ENCODE measurements at regions not wholly inside any gene's neighbourhood (a gene's known extent, or its start where the extent isn't known, plus 50 kb on each side); places are given as distances from the start of the nearest gene placed in this dataset.
"Not testable (repeated sequence)": the region's sequence is repeated elsewhere in the genome, so short reads cannot be mapped to it uniquely, and the experiment has no call there.

GRCh38 chr9:13470836-13471235, 191.3 kb upstream of the MPDZ start:
- DNase-seq, result no peak

GRCh38 chr9:13467157-13467556, 187.7 kb upstream of the MPDZ start:
- no peak for DNase-seq

- no peak for DNase-seq
These were observed 182.0 kb upstream of the MPDZ start for GRCh38 chr9:13461414-13461991.

- no peak for DNase-seq
These were observed 179.6 kb upstream of the MPDZ start for GRCh38 chr9:13459071-13459470.

- DNase-seq, result no peak
These were observed 178.3 kb upstream of the MPDZ start for GRCh38 chr9:13457795-13458194.

GRCh38 chr9:13450723-13451122, 171.2 kb upstream of the MPDZ start:
- DNase-seq, result no peak

- no peak for DNase-seq
These were observed 169.0 kb upstream of the MPDZ start for GRCh38 chr9:13448482-13448881.

GRCh38 chr9:13447843-13448422, 168.4 kb upstream of the MPDZ start:
- DNase-seq, result no peak

- no peak for DNase-seq
These were observed 167.7 kb upstream of the MPDZ start for GRCh38 chr9:13446938-13447842.

- DNase-seq, result no peak
These were observed 166.9 kb upstream of the MPDZ start for GRCh38 chr9:13446286-13446937.

- no peak for DNase-seq
These were observed 165.6 kb upstream of the MPDZ start for GRCh38 chr9:13445103-13445500.

GRCh38 chr9:13444245-13445102, 165.0 kb upstream of the MPDZ start:
- DNase-seq, result no peak

GRCh38 chr9:13443346-13444244, 164.1 kb upstream of the MPDZ start:
- DNase-seq, result no peak

- DNase-seq, result no peak
These were observed 160.4 kb upstream of the MPDZ start for GRCh38 chr9:13439685-13440476.

GRCh38 chr9:13437866-13438265, 158.4 kb upstream of the MPDZ start:
- DNase-seq, result no peak

GRCh38 chr9:13436591-13436990, 157.1 kb upstream of the MPDZ start:
- no peak for DNase-seq

GRCh38 chr9:13433453-13433852, 154.0 kb upstream of the MPDZ start:
- DNase-seq, result not testable (repeated sequence)

- no peak for DNase-seq
These were observed 153.4 kb upstream of the MPDZ start for GRCh38 chr9:13432904-13433303.

- DNase-seq, result no peak
These were observed 152.2 kb upstream of the MPDZ start for GRCh38 chr9:13431692-13432091.

GRCh38 chr9:13431222-13431536, 151.7 kb upstream of the MPDZ start:
- no peak for DNase-seq

Data from NCI-H510A treated with DMSO at 0.1 percent for 48 hours (cell line).